HCT116 (cell line): ENCODE measurements at regions not wholly inside any gene's neighbourhood (a gene's known extent, or its start where the extent isn't known, plus 50 kb on each side); places are given as distances from the start of the nearest gene placed in this dataset.

ENCODE experiments used
- EZH2 ChIP-seq: fragments of 200-600 bp; sonication (generic); IDR thresholded peaks from 2 replicates; pipeline ENCODE4 v1.6.1; 2017; ENCODE audit warnings: antibody characterized with exemption, mixed run types
- EZH2phosphoT487 ChIP-seq: fragments of 200-600 bp; IDR thresholded peaks from 2 replicates; pipeline ENCODE4 v1.6.1; 2018; ENCODE audit warnings: antibody characterized with exemption, borderline replicate concordance
- FOSL1 ChIP-seq: IDR thresholded peaks from 2 replicates; pipeline ENCODE4 v1.6.1; 2012; ENCODE audit warnings: low read depth
- POLR2A ChIP-seq: IDR thresholded peaks from 2 replicates; pipeline ENCODE4 v1.7.0; 2011; ENCODE audit warnings: borderline replicate concordance; ENCODE audit not compliant: insufficient read depth, insufficient read length; ENCODE audit errors: extremely low read depth
- POLR2AphosphoS5 ChIP-seq: IDR thresholded peaks from 2 replicates; pipeline ENCODE4 v1.6.1; 2011; ENCODE audit warnings: mild to moderate bottlenecking, low read depth, low read length, moderate library complexity
- RAD21 ChIP-seq: IDR thresholded peaks from 2 replicates; pipeline ENCODE4 v1.6.1; 2012; ENCODE audit warnings: low read depth, mild to moderate bottlenecking
- SP1 ChIP-seq: IDR thresholded peaks from 2 replicates; pipeline ENCODE4 v1.6.1; 2012; ENCODE audit warnings: low read depth
- YY1 ChIP-seq: IDR thresholded peaks from 2 replicates; pipeline ENCODE4 v1.6.1; 2011; ENCODE audit warnings: low read length, low read depth, moderate library complexity, mild to moderate bottlenecking; ENCODE audit not compliant: insufficient replicate concordance; ENCODE audit errors: extremely low read depth
- TF ChIP-seq, protein P1 (sequence below), 3 experiments: fragments of 200-600 bp in 1 of 3; sonication (generic) in 1 of 3; IDR thresholded peaks in 2 of 3; conservative IDR thresholded peaks in 1 of 3; 2 replicates each; pipeline ENCODE4 v1.5.1; 2012 to 2017; ENCODE audit warnings: low read depth in 2 of 3, low read length in 2 of 3, antibody characterized with exemption in 1 of 3, borderline replicate concordance in 1 of 3, control low read depth in 1 of 3, mild to moderate bottlenecking in 1 of 3, mixed read lengths in 1 of 3, mixed run types in 1 of 3, moderate library complexity in 1 of 3; ENCODE audit not compliant: insufficient read depth in 1 of 3
- TF ChIP-seq, protein P2 (sequence below): IDR thresholded peaks from 2 replicates; pipeline ENCODE4 v1.6.1; 2011; ENCODE audit warnings: mild to moderate bottlenecking, low read length, moderate library complexity; ENCODE audit not compliant: insufficient replicate concordance; ENCODE audit errors: extremely low read depth
- TF ChIP-seq, protein P3 (sequence below): IDR thresholded peaks from 2 replicates; pipeline ENCODE4 v1.6.1; 2012; ENCODE audit warnings: low read depth

DNA sequence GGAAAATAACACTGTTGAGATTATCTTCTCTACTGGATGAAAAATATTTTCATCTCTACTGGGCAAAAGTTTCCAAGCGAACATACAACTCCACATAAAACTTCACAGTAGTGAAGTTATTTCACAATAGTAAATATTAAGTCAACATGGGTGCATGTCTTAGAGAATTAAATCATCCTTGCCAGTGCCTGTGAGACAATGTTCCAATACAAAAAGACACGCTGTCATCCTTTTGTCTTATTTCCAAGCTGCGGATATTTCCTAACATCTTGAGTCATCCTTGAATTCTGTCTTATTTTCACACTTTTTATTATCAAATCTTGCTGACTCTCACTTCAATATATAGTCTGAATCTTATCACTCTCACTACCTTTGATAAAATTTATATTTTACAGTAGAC lies 142.9 kb upstream of the KITLG start:
- TF ChIP-seq, protein P1, sequence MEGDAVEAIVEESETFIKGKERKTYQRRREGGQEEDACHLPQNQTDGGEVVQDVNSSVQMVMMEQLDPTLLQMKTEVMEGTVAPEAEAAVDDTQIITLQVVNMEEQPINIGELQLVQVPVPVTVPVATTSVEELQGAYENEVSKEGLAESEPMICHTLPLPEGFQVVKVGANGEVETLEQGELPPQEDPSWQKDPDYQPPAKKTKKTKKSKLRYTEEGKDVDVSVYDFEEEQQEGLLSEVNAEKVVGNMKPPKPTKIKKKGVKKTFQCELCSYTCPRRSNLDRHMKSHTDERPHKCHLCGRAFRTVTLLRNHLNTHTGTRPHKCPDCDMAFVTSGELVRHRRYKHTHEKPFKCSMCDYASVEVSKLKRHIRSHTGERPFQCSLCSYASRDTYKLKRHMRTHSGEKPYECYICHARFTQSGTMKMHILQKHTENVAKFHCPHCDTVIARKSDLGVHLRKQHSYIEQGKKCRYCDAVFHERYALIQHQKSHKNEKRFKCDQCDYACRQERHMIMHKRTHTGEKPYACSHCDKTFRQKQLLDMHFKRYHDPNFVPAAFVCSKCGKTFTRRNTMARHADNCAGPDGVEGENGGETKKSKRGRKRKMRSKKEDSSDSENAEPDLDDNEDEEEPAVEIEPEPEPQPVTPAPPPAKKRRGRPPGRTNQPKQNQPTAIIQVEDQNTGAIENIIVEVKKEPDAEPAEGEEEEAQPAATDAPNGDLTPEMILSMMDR (IDR thresholded peaks at IDR 0.05 in 2 of 3, conservative IDR thresholded peaks at IDR 0.05 in 1 of 3; ENCODE audit: borderline replicate concordance in 1 of 3, insufficient read depth in 1 of 3, low read depth in 2 of 3, low read length in 2 of 3): no peak
- TF ChIP-seq, protein P2, sequence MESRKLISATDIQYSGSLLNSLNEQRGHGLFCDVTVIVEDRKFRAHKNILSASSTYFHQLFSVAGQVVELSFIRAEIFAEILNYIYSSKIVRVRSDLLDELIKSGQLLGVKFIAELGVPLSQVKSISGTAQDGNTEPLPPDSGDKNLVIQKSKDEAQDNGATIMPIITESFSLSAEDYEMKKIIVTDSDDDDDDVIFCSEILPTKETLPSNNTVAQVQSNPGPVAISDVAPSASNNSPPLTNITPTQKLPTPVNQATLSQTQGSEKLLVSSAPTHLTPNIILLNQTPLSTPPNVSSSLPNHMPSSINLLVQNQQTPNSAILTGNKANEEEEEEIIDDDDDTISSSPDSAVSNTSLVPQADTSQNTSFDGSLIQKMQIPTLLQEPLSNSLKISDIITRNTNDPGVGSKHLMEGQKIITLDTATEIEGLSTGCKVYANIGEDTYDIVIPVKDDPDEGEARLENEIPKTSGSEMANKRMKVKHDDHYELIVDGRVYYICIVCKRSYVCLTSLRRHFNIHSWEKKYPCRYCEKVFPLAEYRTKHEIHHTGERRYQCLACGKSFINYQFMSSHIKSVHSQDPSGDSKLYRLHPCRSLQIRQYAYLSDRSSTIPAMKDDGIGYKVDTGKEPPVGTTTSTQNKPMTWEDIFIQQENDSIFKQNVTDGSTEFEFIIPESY: no peak
- TF ChIP-seq EZH2phosphoT487 (no peak), RAD21 (no peak), POLR2A (no peak), YY1 (no peak), FOSL1 (no peak), EZH2 (no peak), SP1 (no peak), POLR2AphosphoS5 (no peak)
- TF ChIP-seq, protein P3, sequence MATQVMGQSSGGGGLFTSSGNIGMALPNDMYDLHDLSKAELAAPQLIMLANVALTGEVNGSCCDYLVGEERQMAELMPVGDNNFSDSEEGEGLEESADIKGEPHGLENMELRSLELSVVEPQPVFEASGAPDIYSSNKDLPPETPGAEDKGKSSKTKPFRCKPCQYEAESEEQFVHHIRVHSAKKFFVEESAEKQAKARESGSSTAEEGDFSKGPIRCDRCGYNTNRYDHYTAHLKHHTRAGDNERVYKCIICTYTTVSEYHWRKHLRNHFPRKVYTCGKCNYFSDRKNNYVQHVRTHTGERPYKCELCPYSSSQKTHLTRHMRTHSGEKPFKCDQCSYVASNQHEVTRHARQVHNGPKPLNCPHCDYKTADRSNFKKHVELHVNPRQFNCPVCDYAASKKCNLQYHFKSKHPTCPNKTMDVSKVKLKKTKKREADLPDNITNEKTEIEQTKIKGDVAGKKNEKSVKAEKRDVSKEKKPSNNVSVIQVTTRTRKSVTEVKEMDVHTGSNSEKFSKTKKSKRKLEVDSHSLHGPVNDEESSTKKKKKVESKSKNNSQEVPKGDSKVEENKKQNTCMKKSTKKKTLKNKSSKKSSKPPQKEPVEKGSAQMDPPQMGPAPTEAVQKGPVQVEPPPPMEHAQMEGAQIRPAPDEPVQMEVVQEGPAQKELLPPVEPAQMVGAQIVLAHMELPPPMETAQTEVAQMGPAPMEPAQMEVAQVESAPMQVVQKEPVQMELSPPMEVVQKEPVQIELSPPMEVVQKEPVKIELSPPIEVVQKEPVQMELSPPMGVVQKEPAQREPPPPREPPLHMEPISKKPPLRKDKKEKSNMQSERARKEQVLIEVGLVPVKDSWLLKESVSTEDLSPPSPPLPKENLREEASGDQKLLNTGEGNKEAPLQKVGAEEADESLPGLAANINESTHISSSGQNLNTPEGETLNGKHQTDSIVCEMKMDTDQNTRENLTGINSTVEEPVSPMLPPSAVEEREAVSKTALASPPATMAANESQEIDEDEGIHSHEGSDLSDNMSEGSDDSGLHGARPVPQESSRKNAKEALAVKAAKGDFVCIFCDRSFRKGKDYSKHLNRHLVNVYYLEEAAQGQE: no peak
